Bronchial epithelial cell (primary cell): ENCODE measurements at regions not wholly inside any gene's neighbourhood (a gene's known extent, or its start where the extent isn't known, plus 50 kb on each side); places are given as distances from the start of the nearest gene placed in this dataset.
"Not testable (repeated sequence)": the region's sequence is repeated elsewhere in the genome, so short reads cannot be mapped to it uniquely, and the experiment has no call there.

Source experiments
- DNase-seq: peaks from one replicate; pipeline ENCODE4 v3.0.0-alpha.2; 2010; ENCODE audit warnings: low read depth
- FAIRE-seq: peaks from 2 replicates; lab custom pipeline; 2011; peaks lifted over from hg19 to GRCh38; lab: Jason Lieb, UNC
- H3K27me3 ChIP-seq: 2 replicates; pipeline ENCODE4 v1.5.1; 2011; ENCODE audit warnings: low read length; ENCODE audit not compliant: control insufficient read depth, insufficient read depth
- H3K36me3 ChIP-seq: 2 replicates; pipeline ENCODE4 v1.5.1; 2011; ENCODE audit warnings: low read length; ENCODE audit not compliant: control insufficient read depth, insufficient read depth
- H3K4me3 ChIP-seq: 2 replicates; pipeline ENCODE4 v1.5.1; 2011; ENCODE audit warnings: mild to moderate bottlenecking, low read depth, low read length, control low read depth
- CTCF ChIP-seq: IDR thresholded peaks from 2 replicates; pipeline ENCODE4 v1.5.1; 2011; ENCODE audit warnings: mild to moderate bottlenecking, moderate library complexity, low read length, control low read depth, inconsistent platforms; ENCODE audit not compliant: insufficient read depth, severe bottlenecking

GRCh38 chr9:74066605-74067004 is 430.5 kb upstream of the RORB start:
- no peak for FAIRE-seq
- H3K27me3 ChIP-seq: no peaks in the 10 kb centered on the region

GRCh38 chr9:74071502-74071901 is 425.6 kb upstream of the RORB start:
- H3K4me3 ChIP-seq: no peak overlapping the region
- H3K27me3 ChIP-seq: no peaks in the 10 kb centered on the region
- FAIRE-seq: no peak
- H3K36me3 ChIP-seq: no peaks in the 10 kb centered on the region
- DNase-seq: no peak
- TF ChIP-seq CTCF: no peak

More at GRCh38 chr9:74066605-74067004, 430.5 kb upstream of the RORB start:
- Histone ChIP-seq H3K36me3 (no peaks in the 10 kb centered on the region), H3K4me3 (no peak overlapping the region)
- no peak for DNase-seq
- no peak for TF ChIP-seq CTCF

- DNase-seq (no peak), FAIRE-seq (no peak)
- Histone ChIP-seq H3K4me3 (no peak overlapping the region), H3K36me3 (no peaks in the 10 kb centered on the region), H3K27me3 (no peaks in the 10 kb centered on the region)
- no peak for TF ChIP-seq CTCF
These were observed 423.2 kb upstream of the RORB start for GRCh38 chr9:74073897-74074296.

DNA sequence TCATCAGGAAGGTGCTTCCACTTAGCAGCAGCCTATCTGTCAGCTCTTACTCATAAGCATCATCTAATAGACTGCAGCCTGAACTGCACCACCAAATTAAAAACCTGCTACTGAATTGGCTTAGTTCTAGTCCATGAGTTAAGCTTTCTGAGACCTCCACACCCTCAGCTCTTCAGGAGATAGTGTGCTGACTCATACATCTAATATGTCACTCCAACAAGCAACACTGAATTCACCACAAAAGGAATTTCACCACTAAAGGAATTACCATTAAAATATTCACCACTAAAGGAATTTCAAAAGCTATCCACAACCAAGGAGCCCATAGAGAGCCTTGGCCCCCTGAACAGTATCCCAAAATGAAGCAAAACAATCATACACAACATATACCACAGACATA is 418.5 kb upstream of the RORB start:
- Histone ChIP-seq H3K4me3 (no peak overlapping the region), H3K36me3 (no peaks in the 10 kb centered on the region), H3K27me3 (no peaks in the 10 kb centered on the region)
- DNase-seq (peak; percentile 51), FAIRE-seq (no peak)
- no peak for TF ChIP-seq CTCF

- FAIRE-seq, H3K27me3 ChIP-seq, H3K4me3 ChIP-seq, DNase-seq, H3K36me3 ChIP-seq: not testable (repeated sequence)
These were observed 416.5 kb upstream of the RORB start for GRCh38 chr9:74080652-74081051.

DNA sequence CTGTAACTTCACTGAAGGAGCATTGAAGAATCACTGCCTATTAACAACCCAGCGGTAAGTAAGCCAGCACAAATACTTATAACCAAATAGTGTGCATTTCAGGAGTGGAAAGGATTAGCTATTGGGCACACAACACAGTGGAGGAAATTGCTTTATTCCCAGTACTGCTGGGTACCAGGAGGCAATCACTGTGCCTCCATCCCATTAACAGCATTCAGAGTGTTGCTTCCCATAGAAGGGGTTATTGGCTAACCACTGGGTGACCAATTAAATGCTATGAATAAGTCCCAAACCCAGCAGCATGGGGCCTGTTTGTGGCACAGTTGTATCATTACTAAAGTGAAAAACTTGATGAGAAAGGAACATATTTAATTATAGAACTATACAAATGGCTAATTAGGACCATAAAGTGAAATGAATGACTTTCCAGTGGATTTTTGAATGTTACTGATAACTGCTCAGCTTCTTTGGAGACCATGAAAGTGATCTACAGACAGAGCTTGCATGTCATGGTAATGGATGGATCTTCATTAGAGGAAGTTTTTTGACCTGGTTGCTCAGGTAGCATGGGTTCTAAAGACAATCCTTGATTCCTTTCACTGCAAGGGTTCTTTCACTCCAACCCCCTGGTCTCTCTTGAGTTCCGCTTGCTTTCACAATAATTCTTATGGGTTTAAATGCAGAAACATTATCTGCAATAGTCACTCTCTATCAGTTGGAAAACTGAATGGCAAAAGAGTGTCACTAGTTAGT is 413.3 kb upstream of the RORB start:
- FAIRE-seq (no peak), DNase-seq (no peak)
- TF ChIP-seq CTCF: no peak
- no peaks in the 10 kb centered on the region for H3K27me3 ChIP-seq
- no peaks in the 10 kb centered on the region for H3K36me3 ChIP-seq
- H3K4me3 ChIP-seq: no peak overlapping the region

- FAIRE-seq: not testable (repeated sequence)
These were observed 411.6 kb upstream of the RORB start for GRCh38 chr9:74085384-74086037.

GRCh38 chr9:74090921-74091320 is 406.2 kb upstream of the RORB start:
- not testable (repeated sequence) for H3K4me3 ChIP-seq, H3K27me3 ChIP-seq, FAIRE-seq, DNase-seq, H3K36me3 ChIP-seq

More at GRCh38 chr9:74085384-74086037, 411.6 kb upstream of the RORB start:
- H3K27me3 ChIP-seq, H3K36me3 ChIP-seq, DNase-seq, H3K4me3 ChIP-seq: not testable (repeated sequence)
